Prostate gland (tissue), 2 donors: ENCODE measurements at regions not wholly inside any gene's neighbourhood (a gene's known extent, or its start where the extent isn't known, plus 50 kb on each side); places are given as distances from the start of the nearest gene placed in this dataset.
"Not testable (repeated sequence)": the region's sequence is repeated elsewhere in the genome, so short reads cannot be mapped to it uniquely, and the experiment has no call there.

Source experiments
- DNase-seq: peaks from one replicate; pipeline ENCODE4 v3.0.0-alpha.2; 2019; ENCODE audit warnings: low spot score
- H3K27ac ChIP-seq, 2 donors: fragments of 200-600 bp; sonication (generic); 2 replicates each; pipeline ENCODE4 v1.5.1; 2017 to 2019
- H3K27me3 ChIP-seq: fragments of 200-600 bp; sonication (generic); replicated peaks from 2 replicates; pipeline ENCODE4 v1.5.1; 2019; ENCODE audit not compliant: insufficient read depth
- H3K36me3 ChIP-seq, 2 donors: fragments of 200-600 bp; sonication (generic); 1 replicate in 1 of 2; 2 replicates in 1 of 2; pipeline versions ENCODE4 v1.5.1 to v1.8.1; 2017 to 2019
- H3K4me1 ChIP-seq: fragments of 200-600 bp; sonication (generic); replicated peaks from 2 replicates; pipeline ENCODE4 v1.5.1; 2019
- H3K4me3 ChIP-seq, 2 donors: fragments of 200-600 bp; sonication (generic); 2 replicates each; pipeline ENCODE4 v1.5.1; 2017 to 2019
- H3K9me3 ChIP-seq: fragments of 200-600 bp; sonication (generic); 2 replicates; pipeline ENCODE4 v1.5.1; 2017
- CTCF ChIP-seq, 4 experiments: fragments of 200-600 bp in 2 of 4; fragments of 450-650 bp in 2 of 4; sonication (generic) in 2 of 4; IDR thresholded peaks; 1 replicate in 3 of 4; 2 replicates in 1 of 4; pipeline ENCODE4 v1.5.1; 2016 to 2019; ENCODE audit warnings: antibody characterized with exemption in 4 of 4, mild to moderate bottlenecking in 2 of 4, moderate library complexity in 2 of 4
- POLR2A ChIP-seq: fragments of 450-650 bp; IDR thresholded peaks from one replicate; pipeline ENCODE4 v1.6.1; 2016; ENCODE audit warnings: antibody characterized with exemption, mild to moderate bottlenecking
- POLR2AphosphoS5 ChIP-seq: sonication (generic); formaldehyde crosslinking; IDR thresholded peaks from one replicate; pipeline ENCODE4 v1.6.1; 2017; ENCODE audit warnings: antibody characterized with exemption
- WGBS: methylation state at CpG from one replicate; pipeline ENCODE4 v1.1.5; 2018; 5-methylcytosine and 5-hydroxymethylcytosine counted together
- intact Hi-C: fragments of 100-400 bp; cut with DNase I; formaldehyde crosslinking; loops from one replicate; pipeline ENCODE4 v1.14.2; 2022

GRCh38 chr3:115402651-115403050, 220.7 kb upstream of the GAP43 start:
- intact Hi-C loops, result no loop called here
- Histone ChIP-seq H3K9me3 (no peaks in the 10 kb centered on the region), H3K27me3 (no peaks in the 10 kb centered on the region), H3K27ac (no peak overlapping the region), H3K4me3 (no peak overlapping the region), H3K36me3 (no peaks in the 10 kb centered on the region), H3K4me1 (no peaks in the 10 kb centered on the region)
- no peak for TF ChIP-seq POLR2AphosphoS5
- no peak for TF ChIP-seq POLR2A
- TF ChIP-seq CTCF (IDR thresholded peaks at IDR 0.05), result no peak
- DNase-seq, result no peak

- H3K27ac ChIP-seq, result no peak overlapping the region
- H3K27me3 ChIP-seq, result no peaks in the 10 kb centered on the region
- 63% methylated on average over 2 of the region's 2 CpGs for WGBS
- intact Hi-C loops, result no loop called here
- TF ChIP-seq POLR2AphosphoS5 (no peak), CTCF (IDR thresholded peaks at IDR 0.05) (no peak), POLR2A (no peak)
- no peak for DNase-seq
- H3K9me3 ChIP-seq, result no peaks in the 10 kb centered on the region
- H3K4me1 ChIP-seq, result no peaks in the 10 kb centered on the region
- no peaks in the 10 kb centered on the region for H3K36me3 ChIP-seq
- H3K4me3 ChIP-seq, result no peak overlapping the region
These were observed 219.5 kb upstream of the GAP43 start for GRCh38 chr3:115403786-115404185.

GRCh38 chr3:115409596-115409995, 213.7 kb upstream of the GAP43 start:
- H3K4me3 ChIP-seq, result no peak overlapping the region
- intact Hi-C loops, result no loop called here
- no peaks in the 10 kb centered on the region for H3K36me3 ChIP-seq
- no peaks in the 10 kb centered on the region for H3K9me3 ChIP-seq
- H3K27me3 ChIP-seq, result no peaks in the 10 kb centered on the region
- no peak for DNase-seq
- H3K4me1 ChIP-seq, result no peaks in the 10 kb centered on the region
- 87% methylated on average over 5 of the region's 5 CpGs for WGBS
- no peak overlapping the region for H3K27ac ChIP-seq
- no peak for TF ChIP-seq POLR2AphosphoS5
- no peak for TF ChIP-seq CTCF (IDR thresholded peaks at IDR 0.05)
- no peak for TF ChIP-seq POLR2A

- H3K27ac ChIP-seq, H3K4me1 ChIP-seq, H3K4me3 ChIP-seq, H3K9me3 ChIP-seq, DNase-seq, H3K36me3 ChIP-seq, intact Hi-C loops, H3K27me3 ChIP-seq: not testable (repeated sequence)
- 94% methylated on average over 4 of the region's 4 CpGs for WGBS
These were observed 208.7 kb upstream of the GAP43 start for GRCh38 chr3:115414610-115415009.

GRCh38 chr3:115415246-115415996, 207.9 kb upstream of the GAP43 start:
- 81% methylated on average over 4 of the region's 4 CpGs for WGBS

More at GRCh38 chr3:115415246-115415996, 207.9 kb upstream of the GAP43 start:
- intact Hi-C loops, result no loop called here
- TF ChIP-seq CTCF (IDR thresholded peaks at IDR 0.05), result no peak
- TF ChIP-seq POLR2A, result no peak
- no peak for TF ChIP-seq POLR2AphosphoS5
- Histone ChIP-seq H3K27me3 (no peaks in the 10 kb centered on the region), H3K36me3 (no peaks in the 10 kb centered on the region), H3K4me3 (no peak overlapping the region), H3K9me3 (no peaks in the 10 kb centered on the region), H3K4me1 (no peaks in the 10 kb centered on the region), H3K27ac (no peak overlapping the region)
- no peak for DNase-seq
